CD4-positive, alpha-beta memory T cell (primary cell): ENCODE measurements at regions not wholly inside any gene's neighbourhood (a gene's known extent, or its start where the extent isn't known, plus 50 kb on each side); places are given as distances from the start of the nearest gene placed in this dataset.

Experiments
- CTCF ChIA-PET: fragments of 350-600 bp; sonication (Branson Sonifier 250); formaldehyde crosslinking; loops from one replicate; lab custom pipeline; 2021; ENCODE audit warnings: inconsistent platforms; ENCODE audit not compliant: partially characterized antibody; lab: Charles Lee
- POLR2A ChIA-PET: fragments of 350-600 bp; sonication (Branson Sonifier 250); formaldehyde crosslinking; loops from one replicate; lab custom pipeline; 2021; ENCODE audit not compliant: partially characterized antibody; lab: Charles Lee
- DNase-seq, 5 donors: peaks; one replicate each; pipeline versions ENCODE4 v3.0.0 to v3.0.0-alpha.2; 2020 to 2022; ENCODE audit warnings: mixed read lengths in 1 of 5
- H3K27ac ChIP-seq: one replicate; pipeline ENCODE4 v1.7.0; 2013; ENCODE audit warnings: low read depth, low read length
- H3K27me3 ChIP-seq: 2 replicates; pipeline ENCODE4 v1.7.0; 2013; ENCODE audit warnings: mild to moderate bottlenecking, low read length, moderate library complexity; ENCODE audit not compliant: insufficient read depth
- H3K36me3 ChIP-seq: 2 replicates; pipeline ENCODE4 v1.7.0; 2013; ENCODE audit warnings: mild to moderate bottlenecking, low read length, moderate library complexity; ENCODE audit not compliant: insufficient read depth
- H3K4me1 ChIP-seq: 2 replicates; pipeline ENCODE4 v1.7.0; 2013; ENCODE audit warnings: mild to moderate bottlenecking, low read length, moderate library complexity; ENCODE audit not compliant: insufficient read depth
- H3K4me3 ChIP-seq, 2 donors: one replicate each; pipeline ENCODE4 v1.7.0; 2013; ENCODE audit warnings: low read length in 2 of 2, mild to moderate bottlenecking in 1 of 2
- H3K9me3 ChIP-seq, 2 donors: one replicate each; pipeline ENCODE4 v1.7.0; 2013; ENCODE audit warnings: low read length in 2 of 2, control low read depth in 1 of 2; ENCODE audit not compliant: control insufficient read depth in 1 of 2
- H3K27ac Mint-ChIP-seq, 7 donors: one replicate each; pipeline ENCODE4 v1.8.0; 2020 to 2021; ENCODE audit warnings: mixed read lengths in 7 of 7, mild to moderate bottlenecking in 6 of 7, inconsistent platforms in 3 of 7, moderate library complexity in 3 of 7
- H3K27me3 Mint-ChIP-seq, 2 donors: one replicate each; pipeline ENCODE4 v1.8.0; 2020 to 2021; ENCODE audit warnings: mixed read lengths in 2 of 2
- H3K36me3 Mint-ChIP-seq, 2 donors: one replicate each; pipeline ENCODE4 v1.8.0; 2020 to 2021; ENCODE audit warnings: mixed read lengths in 2 of 2, inconsistent platforms in 1 of 2, mild to moderate bottlenecking in 1 of 2
- H3K4me1 Mint-ChIP-seq, 4 donors: one replicate each; pipeline ENCODE4 v1.8.0; 2020 to 2021; ENCODE audit warnings: mixed read lengths in 4 of 4, mild to moderate bottlenecking in 1 of 4
- H3K4me3 Mint-ChIP-seq, 8 donors: one replicate each; pipeline ENCODE4 v1.8.0; 2020 to 2021; ENCODE audit warnings: mixed read lengths in 8 of 8, mild to moderate bottlenecking in 7 of 8, moderate library complexity in 6 of 8, inconsistent platforms in 3 of 8
- H3K9me3 Mint-ChIP-seq, 8 donors: one replicate each; pipeline ENCODE4 v1.8.0; 2020 to 2021; ENCODE audit warnings: mixed read lengths in 8 of 8, mild to moderate bottlenecking in 5 of 8, inconsistent platforms in 3 of 8, moderate library complexity in 1 of 8
- intact Hi-C: fragments of 100-400 bp; cut with micrococcal nuclease; formaldehyde crosslinking; loops from one replicate; pipeline ENCODE4 v1.15.1; 2023

DNA sequence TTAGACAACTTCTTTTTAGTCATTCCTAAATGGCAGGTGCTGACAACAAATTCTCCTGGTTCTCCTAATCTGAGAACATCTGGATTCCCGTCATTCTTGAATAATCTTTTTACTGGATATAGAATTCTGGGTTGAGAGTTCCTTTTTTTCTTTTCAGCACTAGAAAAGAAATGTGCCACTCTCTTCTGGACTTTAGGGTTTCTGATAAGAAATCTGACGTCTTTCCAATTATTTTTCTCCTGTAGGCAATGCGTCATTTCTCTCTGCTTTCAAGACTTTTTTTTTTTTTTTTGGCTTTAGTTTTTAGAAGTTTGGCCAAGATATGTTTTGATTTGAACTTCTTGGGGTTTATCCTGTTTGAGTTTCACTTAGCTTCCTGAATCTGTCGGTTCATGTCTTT is 66.1 kb upstream of the RNF24 start:
- H3K36me3 ChIP-seq: no peaks in the 10 kb centered on the region
- Mint-ChIP-seq H3K4me3 (peak overlapping the region in 3 of 8 donors; percentile 11 to 33 (median 20)), H3K27me3 (no peaks in the 10 kb centered on the region), H3K27ac (peak overlapping the region in 5 of 7 donors; percentile 53 to 90 (median 83)), H3K36me3 (peaks cover 3 to 9% of the 10 kb centered on the region in 2 donors), H3K4me1 (peaks cover 29 to 55% (median 42%) of the 10 kb centered on the region in 4 donors), H3K9me3 (peaks cover 0 to 10% (median 7%) of the 10 kb centered on the region in 8 donors)
- intact Hi-C loops: loop anchor here (10.0 kb wide), 1 partner anchor 257 kb away; the partner anchor contains the start of gene AP5S1
- no peak overlapping the region for H3K4me3 ChIP-seq
- peaks cover 48% of the 10 kb centered on the region for H3K4me1 ChIP-seq
- H3K27ac ChIP-seq: no peak overlapping the region
- CTCF ChIA-PET: interaction anchor here (0.7 to 1.5 kb wide), 2 partner anchors 11 to 344 kb away, joined by 3 read pairs; no protein-coding TSS in a partner anchor
- POLR2A ChIA-PET: interaction anchor here (1.0 to 3.7 kb wide), 3 partner anchors 42 to 55 kb away, joined by 3 to 29 read pairs (median 6); no protein-coding TSS in a partner anchor
- no peaks in the 10 kb centered on the region for H3K27me3 ChIP-seq
- no peaks in the 10 kb centered on the region for H3K9me3 ChIP-seq
- no peak for DNase-seq

DNA sequence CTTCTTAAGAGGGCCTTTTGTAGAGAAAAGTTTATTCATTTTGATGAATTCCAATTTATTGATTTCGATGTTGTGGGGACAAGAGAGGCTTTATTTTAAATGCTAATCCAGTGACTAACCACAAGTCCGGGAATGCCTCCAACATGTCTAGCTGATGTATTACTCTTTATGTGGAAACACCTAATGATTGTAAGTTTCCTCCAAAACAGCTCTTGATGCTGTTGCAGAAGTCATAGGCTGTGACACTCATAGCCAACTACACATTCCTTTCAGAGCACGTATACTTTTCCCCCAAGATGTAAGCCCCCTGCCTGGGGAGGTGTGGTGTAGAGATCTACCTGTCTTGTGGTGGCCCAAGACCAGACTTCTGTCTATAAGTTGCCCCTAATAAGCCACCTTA is 61.3 kb upstream of the RNF24 start:
- Mint-ChIP-seq H3K27me3 (no peaks in the 10 kb centered on the region), H3K27ac (peak overlapping the region in 1 of 7 donors; percentile 78), H3K4me1 (peaks cover 7 to 13% (median 11%) of the 10 kb centered on the region in 4 donors), H3K36me3 (peaks cover 0 to 3% of the 10 kb centered on the region in 2 donors), H3K9me3 (peaks cover 0 to 3% (median 2%) of the 10 kb centered on the region in 8 donors), H3K4me3 (no peak overlapping the region)
- no peak for DNase-seq
- no peaks in the 10 kb centered on the region for H3K36me3 ChIP-seq
- intact Hi-C loops: no loop called here
- H3K4me1 ChIP-seq: peaks cover 8% of the 10 kb centered on the region
- no peaks in the 10 kb centered on the region for H3K27me3 ChIP-seq
- H3K4me3 ChIP-seq: no peak overlapping the region
- H3K27ac ChIP-seq: no peak overlapping the region
- ChIA-PET POLR2A (no interaction called here), CTCF (interaction anchor here (1.3 kb wide), 1 partner anchor 29 kb away, joined by 3 read pairs; no protein-coding TSS in a partner anchor)
- no peaks in the 10 kb centered on the region for H3K9me3 ChIP-seq

DNA sequence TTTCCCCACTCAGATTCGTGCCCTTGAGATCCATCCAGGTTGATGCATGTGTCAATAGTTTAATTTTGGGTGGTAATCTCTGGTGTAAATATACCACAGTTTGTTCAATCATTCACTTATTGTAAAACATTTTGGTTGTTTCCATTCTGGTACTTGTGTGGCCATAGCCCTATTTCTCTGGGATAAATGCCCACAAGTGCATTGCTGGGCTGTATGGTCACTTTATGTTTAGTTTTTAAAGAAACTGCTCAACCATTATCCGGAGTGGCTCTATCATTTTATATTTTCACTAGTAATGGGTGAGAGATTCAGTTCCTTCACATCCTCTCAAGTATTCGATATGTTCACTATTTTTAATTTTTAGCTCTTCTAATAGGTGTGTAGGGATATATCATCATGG is 60.7 kb upstream of the RNF24 start:
- Mint-ChIP-seq H3K27ac (peak overlapping the region in 2 of 7 donors; percentile 2 to 49), H3K36me3 (no peaks in the 10 kb centered on the region), H3K9me3 (no peaks in the 10 kb centered on the region), H3K4me1 (peaks cover 7 to 10% (median 8%) of the 10 kb centered on the region in 4 donors), H3K27me3 (no peaks in the 10 kb centered on the region), H3K4me3 (no peak overlapping the region)
- Histone ChIP-seq H3K27ac (no peak overlapping the region), H3K27me3 (no peaks in the 10 kb centered on the region), H3K4me3 (no peak overlapping the region), H3K9me3 (no peaks in the 10 kb centered on the region), H3K36me3 (no peaks in the 10 kb centered on the region), H3K4me1 (peaks cover 4% of the 10 kb centered on the region)
- CTCF ChIA-PET: interaction anchor here (1.3 kb wide), 1 partner anchor 28 kb away, joined by 3 read pairs; no protein-coding TSS in a partner anchor
- no peak for DNase-seq
- intact Hi-C loops: no loop called here
- POLR2A ChIA-PET: no interaction called here

DNA sequence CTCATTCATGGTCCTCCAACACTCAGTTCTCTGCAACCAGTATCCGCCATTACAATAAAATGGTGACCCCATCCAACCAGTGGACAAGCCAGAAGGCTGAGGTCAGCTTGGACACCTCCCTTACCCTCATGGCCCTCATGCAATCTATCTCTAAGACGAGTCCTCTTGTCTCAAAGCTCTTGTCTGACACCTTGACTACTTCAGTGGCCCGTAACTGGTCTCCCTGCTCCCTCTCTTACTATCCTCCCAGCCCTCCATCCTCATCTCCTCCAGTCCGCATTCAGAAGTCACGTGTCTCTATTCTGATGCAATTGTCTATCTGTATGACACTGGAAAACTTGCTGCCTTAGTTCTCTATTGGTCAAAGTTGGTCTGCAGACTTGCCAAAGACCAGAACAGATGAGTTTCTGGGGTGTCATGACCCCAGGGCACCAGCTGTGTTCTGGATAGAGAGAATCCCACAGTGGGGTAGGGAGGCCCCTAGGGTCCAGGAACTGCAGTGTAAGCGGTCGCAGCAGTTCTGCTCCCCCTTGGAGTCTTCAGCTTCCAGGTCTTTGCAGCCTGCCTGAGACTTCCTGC is 59.6 kb upstream of the RNF24 start:
- Histone ChIP-seq H3K27ac (no peak overlapping the region), H3K4me3 (no peak overlapping the region), H3K4me1 (peaks cover 4% of the 10 kb centered on the region), H3K36me3 (no peaks in the 10 kb centered on the region), H3K9me3 (no peaks in the 10 kb centered on the region), H3K27me3 (no peaks in the 10 kb centered on the region)
- H3K4me3 Mint-ChIP-seq: no peak overlapping the region
- H3K27ac Mint-ChIP-seq: peak overlapping the region in 1 of 7 donors; percentile 7
- no peak for DNase-seq
- H3K36me3 Mint-ChIP-seq: no peaks in the 10 kb centered on the region
- intact Hi-C loops: no loop called here
- ChIA-PET CTCF (interaction anchor here (1.4 kb wide), 1 partner anchor 10 kb away, joined by 4 read pairs; no protein-coding TSS in a partner anchor), POLR2A (no interaction called here)
- no peaks in the 10 kb centered on the region for H3K9me3 Mint-ChIP-seq
- H3K4me1 Mint-ChIP-seq: peaks cover 7 to 10% (median 8%) of the 10 kb centered on the region in 4 donors
- H3K27me3 Mint-ChIP-seq: no peaks in the 10 kb centered on the region

DNA sequence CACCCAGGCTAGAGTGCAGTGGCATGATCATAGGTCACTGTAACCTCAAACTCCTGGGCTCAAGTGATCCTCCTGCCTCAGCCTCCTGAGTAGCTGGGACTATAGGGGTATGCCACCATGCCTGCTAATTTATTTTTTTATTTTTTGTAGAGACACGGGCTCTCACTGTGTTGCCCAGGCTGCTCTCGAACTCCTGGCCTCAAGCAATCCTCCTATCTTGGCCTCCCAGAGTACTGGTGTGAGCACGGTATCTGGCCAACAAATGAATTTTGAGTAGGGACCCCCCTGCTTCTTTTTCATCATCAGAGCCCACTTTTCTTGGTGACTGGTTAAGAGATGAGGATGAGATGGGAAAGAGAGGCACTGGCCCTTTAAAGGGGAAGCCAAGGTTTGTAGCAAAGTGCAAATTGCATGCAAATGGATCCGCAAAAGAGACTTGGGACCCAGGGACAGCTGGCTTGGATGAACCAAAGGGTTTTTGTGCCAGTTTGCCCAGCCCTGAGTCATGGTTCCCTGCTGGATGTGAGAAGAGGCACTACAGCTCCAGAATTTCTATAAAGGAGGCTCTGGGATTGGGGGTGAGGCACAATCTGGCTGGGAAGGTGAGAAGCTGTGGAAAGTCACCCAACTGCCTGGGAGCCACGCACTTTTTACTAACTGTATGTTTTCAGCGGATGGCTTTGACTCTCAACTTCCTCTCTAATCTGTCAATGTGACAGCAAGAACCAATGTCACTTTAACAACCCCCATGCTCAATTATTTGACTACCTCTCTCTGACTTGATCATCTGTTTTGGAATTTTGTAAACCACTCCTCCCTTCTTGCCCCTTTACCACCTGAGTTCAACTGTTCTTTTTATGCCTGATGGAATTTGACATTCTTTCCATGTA is 58.7 kb upstream of the RNF24 start:
- ChIA-PET CTCF (interaction anchor here (1.0 to 1.4 kb wide), 2 partner anchors 11 kb away, joined by 3 to 4 read pairs; no protein-coding TSS in a partner anchor), POLR2A (no interaction called here)
- Mint-ChIP-seq H3K4me1 (peaks cover 7 to 10% (median 8%) of the 10 kb centered on the region in 4 donors), H3K27me3 (no peaks in the 10 kb centered on the region), H3K9me3 (no peaks in the 10 kb centered on the region), H3K4me3 (no peak overlapping the region), H3K27ac (no peak overlapping the region), H3K36me3 (no peaks in the 10 kb centered on the region)
- Histone ChIP-seq H3K9me3 (no peaks in the 10 kb centered on the region), H3K27me3 (no peaks in the 10 kb centered on the region), H3K27ac (no peak overlapping the region), H3K4me3 (no peak overlapping the region), H3K4me1 (peaks cover 4% of the 10 kb centered on the region), H3K36me3 (no peaks in the 10 kb centered on the region)
- no peak for DNase-seq
- intact Hi-C loops: no loop called here

DNA sequence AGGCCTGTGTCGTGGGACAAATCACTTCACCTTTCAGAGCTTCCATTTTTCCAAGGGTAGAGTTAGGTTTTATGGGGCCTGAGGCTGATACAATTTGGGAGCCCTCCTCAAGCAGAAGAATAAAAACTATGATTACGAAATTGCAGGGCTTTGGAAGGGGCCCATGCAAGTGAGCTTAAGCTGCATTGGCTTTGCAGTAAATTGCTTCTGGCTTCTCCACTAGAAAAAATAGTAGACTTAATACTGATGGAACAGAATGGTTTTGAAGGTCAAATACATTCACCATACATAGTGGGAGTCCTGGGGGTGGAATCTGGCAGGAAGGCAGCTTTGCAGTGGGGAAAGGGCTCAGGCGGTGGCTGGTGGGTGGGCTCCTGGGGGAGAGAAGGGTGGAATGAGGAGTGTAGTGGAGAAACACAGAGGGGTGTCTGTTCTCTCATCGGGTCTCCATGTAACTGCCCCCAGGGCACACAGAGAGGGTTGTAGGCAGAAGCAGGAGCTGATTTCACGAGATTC is 55.9 kb upstream of the RNF24 start:
- CTCF ChIA-PET: interaction anchor here (0.8 to 3.5 kb wide), 9 partner anchors 13 to 217 kb away, joined by 3 to 12 read pairs (median 4); no protein-coding TSS in a partner anchor
- no peak for DNase-seq
- H3K4me3 ChIP-seq: no peak overlapping the region
- H3K4me1 ChIP-seq: no peaks in the 10 kb centered on the region
- H3K36me3 ChIP-seq: no peaks in the 10 kb centered on the region
- Mint-ChIP-seq H3K4me3 (no peak overlapping the region), H3K27me3 (no peaks in the 10 kb centered on the region), H3K27ac (peak overlapping the region in 2 of 7 donors; percentile 9 to 26), H3K4me1 (peaks cover 0 to 2% (median 1%) of the 10 kb centered on the region in 4 donors), H3K9me3 (no peaks in the 10 kb centered on the region), H3K36me3 (no peaks in the 10 kb centered on the region)
- H3K9me3 ChIP-seq: no peaks in the 10 kb centered on the region
- no peak overlapping the region for H3K27ac ChIP-seq
- no peaks in the 10 kb centered on the region for H3K27me3 ChIP-seq
- POLR2A ChIA-PET: no interaction called here
- intact Hi-C loops: no loop called here
